HL-60 (cell line): ENCODE measurements at regions not wholly inside any gene's neighbourhood (a gene's known extent, or its start where the extent isn't known, plus 50 kb on each side); places are given as distances from the start of the nearest gene placed in this dataset.

Experiments
- DNase-seq, 2 experiments: peaks; one replicate each; pipeline ENCODE4 v3.0.0-alpha.2; 2010 to 2020; ENCODE audit warnings: low read depth in 1 of 2, low spot score in 1 of 2
- H3K27ac ChIP-seq: fragments of 250-450 bp; sonication (Bioruptor Pico); replicated peaks from 2 replicates; pipeline ENCODE4 v1.5.1; 2020; ENCODE audit warnings: mild to moderate bottlenecking, moderate library complexity
- H3K27me3 ChIP-seq: fragments of 250-450 bp; sonication (Bioruptor Pico); 2 replicates; pipeline ENCODE4 v1.5.1; 2021; ENCODE audit warnings: mild to moderate bottlenecking, moderate library complexity; ENCODE audit not compliant: insufficient read depth, poor library complexity, severe bottlenecking
- H3K4me3 ChIP-seq: replicated peaks from 2 replicates; pipeline ENCODE4 v1.5.1; 2011; ENCODE audit warnings: mild to moderate bottlenecking, control low read depth, low read length; ENCODE audit not compliant: insufficient read depth
- GABPA ChIP-seq: IDR thresholded peaks from 2 replicates; pipeline ENCODE4 v1.6.1; 2012; ENCODE audit warnings: low read depth
- POLR2AphosphoS5 ChIP-seq: IDR thresholded peaks from 2 replicates; pipeline ENCODE4 v1.6.1; 2012; ENCODE audit warnings: low read depth
- SPI1 ChIP-seq: IDR thresholded peaks from 2 replicates; pipeline ENCODE4 v1.6.1; 2012; ENCODE audit warnings: low read depth, mild to moderate bottlenecking, borderline replicate concordance
- TF ChIP-seq, protein P1 (sequence below): IDR thresholded peaks from one replicate; pipeline ENCODE4 v1.5.1; 2011; ENCODE audit warnings: low read length, control low read depth, inconsistent platforms; ENCODE audit not compliant: insufficient read depth
- TF ChIP-seq, protein P2 (sequence below): IDR thresholded peaks from 2 replicates; pipeline ENCODE4 v1.6.1; 2012; ENCODE audit warnings: low read depth; ENCODE audit not compliant: insufficient replicate concordance

DNA sequence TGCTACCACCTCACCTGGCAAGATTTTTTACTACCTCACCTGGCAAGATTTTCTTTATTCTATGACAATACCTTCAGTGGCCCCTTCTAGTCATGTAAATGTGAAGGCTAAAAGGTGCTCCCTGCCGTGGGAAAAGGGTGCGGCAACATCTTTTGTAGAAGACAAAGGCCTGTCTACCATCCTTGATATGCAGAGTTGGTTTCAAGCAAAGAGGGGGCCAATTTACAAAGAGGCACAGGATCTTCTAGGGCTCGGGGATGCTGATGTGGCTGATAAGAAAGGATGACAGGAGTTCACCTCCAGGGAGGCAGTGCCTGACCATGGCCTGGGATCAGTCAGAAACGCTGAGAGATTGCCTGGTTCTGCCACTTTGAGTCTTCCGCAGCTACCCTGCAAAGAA is 165.4 kb upstream of the SLC1A4 start:
- H3K27ac ChIP-seq: no peak overlapping the region
- no peak for DNase-seq
- H3K27me3 ChIP-seq: no peaks in the 10 kb centered on the region
- TF ChIP-seq, protein P1, sequence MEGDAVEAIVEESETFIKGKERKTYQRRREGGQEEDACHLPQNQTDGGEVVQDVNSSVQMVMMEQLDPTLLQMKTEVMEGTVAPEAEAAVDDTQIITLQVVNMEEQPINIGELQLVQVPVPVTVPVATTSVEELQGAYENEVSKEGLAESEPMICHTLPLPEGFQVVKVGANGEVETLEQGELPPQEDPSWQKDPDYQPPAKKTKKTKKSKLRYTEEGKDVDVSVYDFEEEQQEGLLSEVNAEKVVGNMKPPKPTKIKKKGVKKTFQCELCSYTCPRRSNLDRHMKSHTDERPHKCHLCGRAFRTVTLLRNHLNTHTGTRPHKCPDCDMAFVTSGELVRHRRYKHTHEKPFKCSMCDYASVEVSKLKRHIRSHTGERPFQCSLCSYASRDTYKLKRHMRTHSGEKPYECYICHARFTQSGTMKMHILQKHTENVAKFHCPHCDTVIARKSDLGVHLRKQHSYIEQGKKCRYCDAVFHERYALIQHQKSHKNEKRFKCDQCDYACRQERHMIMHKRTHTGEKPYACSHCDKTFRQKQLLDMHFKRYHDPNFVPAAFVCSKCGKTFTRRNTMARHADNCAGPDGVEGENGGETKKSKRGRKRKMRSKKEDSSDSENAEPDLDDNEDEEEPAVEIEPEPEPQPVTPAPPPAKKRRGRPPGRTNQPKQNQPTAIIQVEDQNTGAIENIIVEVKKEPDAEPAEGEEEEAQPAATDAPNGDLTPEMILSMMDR: no peak
- no peak overlapping the region for H3K4me3 ChIP-seq

DNA sequence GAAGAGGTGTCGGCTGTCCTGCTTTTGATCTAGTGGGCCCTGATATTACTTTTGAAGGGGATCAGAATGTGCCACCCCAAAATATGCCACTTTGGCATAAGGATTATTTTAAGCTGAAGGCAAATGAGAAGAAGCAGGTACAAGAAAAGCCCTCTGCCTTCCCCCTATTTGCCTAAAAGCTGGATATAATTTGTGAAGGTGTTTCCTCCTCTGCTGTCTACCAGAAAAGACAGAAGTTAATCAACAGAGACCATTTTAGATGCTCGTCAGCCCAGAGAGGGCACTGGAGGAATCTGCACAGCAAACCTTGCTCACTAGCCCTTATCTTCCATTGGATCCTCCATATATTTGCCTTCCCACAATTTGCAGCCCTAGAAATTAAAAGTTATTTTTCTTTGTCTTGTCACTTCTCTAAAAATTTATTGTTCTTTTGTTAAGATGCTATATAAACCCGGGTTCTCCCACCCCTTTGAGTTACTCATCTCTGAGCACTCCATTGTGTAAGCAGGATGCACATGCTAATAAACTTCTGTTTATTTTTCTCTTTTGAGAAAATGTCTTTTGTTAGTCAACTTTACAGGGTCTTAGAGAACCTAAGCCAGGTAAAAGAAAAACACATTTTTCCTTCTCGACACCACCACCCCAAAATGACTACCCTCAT is 163.2 kb upstream of the SLC1A4 start:
- Histone ChIP-seq H3K27ac (no peak overlapping the region), H3K27me3 (no peaks in the 10 kb centered on the region), H3K4me3 (no peak overlapping the region)
- no peak for DNase-seq
- no peak for TF ChIP-seq POLR2AphosphoS5
- no peak for TF ChIP-seq SPI1
- TF ChIP-seq, protein P1: no peak
- TF ChIP-seq, protein P2, sequence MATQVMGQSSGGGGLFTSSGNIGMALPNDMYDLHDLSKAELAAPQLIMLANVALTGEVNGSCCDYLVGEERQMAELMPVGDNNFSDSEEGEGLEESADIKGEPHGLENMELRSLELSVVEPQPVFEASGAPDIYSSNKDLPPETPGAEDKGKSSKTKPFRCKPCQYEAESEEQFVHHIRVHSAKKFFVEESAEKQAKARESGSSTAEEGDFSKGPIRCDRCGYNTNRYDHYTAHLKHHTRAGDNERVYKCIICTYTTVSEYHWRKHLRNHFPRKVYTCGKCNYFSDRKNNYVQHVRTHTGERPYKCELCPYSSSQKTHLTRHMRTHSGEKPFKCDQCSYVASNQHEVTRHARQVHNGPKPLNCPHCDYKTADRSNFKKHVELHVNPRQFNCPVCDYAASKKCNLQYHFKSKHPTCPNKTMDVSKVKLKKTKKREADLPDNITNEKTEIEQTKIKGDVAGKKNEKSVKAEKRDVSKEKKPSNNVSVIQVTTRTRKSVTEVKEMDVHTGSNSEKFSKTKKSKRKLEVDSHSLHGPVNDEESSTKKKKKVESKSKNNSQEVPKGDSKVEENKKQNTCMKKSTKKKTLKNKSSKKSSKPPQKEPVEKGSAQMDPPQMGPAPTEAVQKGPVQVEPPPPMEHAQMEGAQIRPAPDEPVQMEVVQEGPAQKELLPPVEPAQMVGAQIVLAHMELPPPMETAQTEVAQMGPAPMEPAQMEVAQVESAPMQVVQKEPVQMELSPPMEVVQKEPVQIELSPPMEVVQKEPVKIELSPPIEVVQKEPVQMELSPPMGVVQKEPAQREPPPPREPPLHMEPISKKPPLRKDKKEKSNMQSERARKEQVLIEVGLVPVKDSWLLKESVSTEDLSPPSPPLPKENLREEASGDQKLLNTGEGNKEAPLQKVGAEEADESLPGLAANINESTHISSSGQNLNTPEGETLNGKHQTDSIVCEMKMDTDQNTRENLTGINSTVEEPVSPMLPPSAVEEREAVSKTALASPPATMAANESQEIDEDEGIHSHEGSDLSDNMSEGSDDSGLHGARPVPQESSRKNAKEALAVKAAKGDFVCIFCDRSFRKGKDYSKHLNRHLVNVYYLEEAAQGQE: no peak
- no peak for TF ChIP-seq GABPA

DNA sequence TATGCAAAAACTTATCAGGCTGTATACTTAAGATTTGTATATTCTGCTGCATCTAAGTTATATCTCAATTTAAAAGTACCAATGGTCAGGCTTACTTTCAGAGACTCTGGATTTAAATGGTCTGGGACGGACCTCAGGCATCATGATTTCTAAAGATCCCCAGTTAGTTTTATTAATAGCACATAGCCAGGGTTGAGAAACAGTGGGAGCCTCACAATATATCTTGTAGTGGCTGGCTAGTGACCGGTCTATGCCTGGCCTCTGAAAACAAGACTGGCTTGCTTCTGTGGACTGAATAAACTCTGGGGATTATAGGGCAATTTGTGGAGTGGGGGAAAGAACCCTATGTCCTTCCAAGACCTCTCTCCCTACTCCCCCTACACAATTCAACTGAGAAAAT is 162.5 kb upstream of the SLC1A4 start:
- DNase-seq: no peak
- Histone ChIP-seq H3K27me3 (no peaks in the 10 kb centered on the region), H3K27ac (no peak overlapping the region), H3K4me3 (no peak overlapping the region)
- TF ChIP-seq GABPA (no peak), POLR2AphosphoS5 (no peak), SPI1 (no peak)
- TF ChIP-seq, protein P2: no peak
- TF ChIP-seq, protein P1: no peak

DNA sequence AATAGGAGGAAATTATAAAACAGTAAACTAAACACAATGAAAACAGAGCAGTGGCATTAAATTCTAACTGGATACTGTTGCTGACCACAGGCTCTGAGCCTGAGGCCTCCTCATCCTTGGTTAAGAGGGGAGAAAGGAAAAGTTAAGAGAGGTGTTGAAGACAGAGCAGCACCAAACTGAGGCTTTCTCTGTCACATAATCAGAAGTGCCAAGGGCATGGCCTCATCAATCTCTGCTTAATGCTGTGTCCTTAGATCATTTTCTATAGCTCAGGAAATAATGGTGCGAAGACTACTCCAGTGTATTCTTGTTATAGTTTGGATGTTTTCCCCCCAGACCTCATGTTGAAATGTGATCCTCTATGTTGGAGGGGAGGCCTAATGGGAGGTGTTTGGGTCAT is 160.9 kb upstream of the SLC1A4 start:
- no peak overlapping the region for H3K4me3 ChIP-seq
- no peak for DNase-seq
- TF ChIP-seq SPI1 (no peak), POLR2AphosphoS5 (no peak), GABPA (no peak)
- TF ChIP-seq, protein P1: no peak
- TF ChIP-seq, protein P2: no peak
- no peaks in the 10 kb centered on the region for H3K27me3 ChIP-seq
- no peak overlapping the region for H3K27ac ChIP-seq
